GM12873 (cell line): ENCODE measurements at regions not wholly inside any gene's neighbourhood (a gene's known extent, or its start where the extent isn't known, plus 50 kb on each side); places are given as distances from the start of the nearest gene placed in this dataset.

Experiments
- CTCF ChIP-seq: IDR thresholded peaks from 2 replicates; pipeline ENCODE4 v1.5.1; 2012; ENCODE audit warnings: low read depth, mild to moderate bottlenecking, moderate library complexity, low read length, control low read depth; ENCODE audit not compliant: insufficient read depth; ENCODE audit errors: missing control alignments

- TF ChIP-seq CTCF: peak; percentile 58
Measured at GRCh38 chr6:56757588-56757984, 114.9 kb upstream of the DST start.

GRCh38 chr6:56756791-56757587 is 114.3 kb upstream of the DST start:
- TF ChIP-seq CTCF: no peak

GRCh38 chr6:56756219-56756789 is 113.6 kb upstream of the DST start:
- no peak for TF ChIP-seq CTCF

- TF ChIP-seq CTCF: no peak
Measured at GRCh38 chr6:56755040-56755439, 112.4 kb upstream of the DST start.

GRCh38 chr6:56753811-56754210 is 111.1 kb upstream of the DST start:
- TF ChIP-seq CTCF: no peak

- no peak for TF ChIP-seq CTCF
Measured at GRCh38 chr6:56752534-56752933, 109.8 kb upstream of the DST start.

GRCh38 chr6:56752009-56752408 is 109.3 kb upstream of the DST start:
- no peak for TF ChIP-seq CTCF
